ENCODE measurements at regions not wholly inside any gene's neighbourhood (a gene's known extent, or its start where the extent isn't known, plus 50 kb on each side); places are given as distances from the start of the nearest gene placed in this dataset.

GRCh38 chr22:48276994-48277867 lies 1514.8 kb downstream of the TBC1D22A start:
- no peak for DNase-seq

DNA sequence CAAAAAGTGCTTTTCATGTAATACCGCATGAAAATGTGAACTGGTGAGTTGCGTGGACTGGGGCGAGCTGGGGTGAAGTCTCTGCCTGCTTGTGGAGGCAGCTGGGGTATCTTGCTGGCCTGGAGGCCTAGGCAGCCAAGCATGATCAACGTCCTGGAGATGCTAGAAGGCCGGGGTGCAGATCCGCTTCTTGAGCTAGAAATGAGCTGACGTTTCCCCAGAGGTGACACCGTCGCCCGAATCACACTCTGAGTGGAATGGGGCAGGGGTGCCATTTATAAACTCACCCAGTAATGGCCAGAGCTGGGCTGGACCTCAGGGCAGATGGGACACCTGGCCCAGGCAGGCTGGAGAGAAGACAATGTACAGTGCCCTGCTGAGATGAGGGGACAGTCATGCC lies 1513.0 kb downstream of the TBC1D22A start:
- no peak for DNase-seq

- DNase-seq = no peak
Measured at GRCh38 chr22:48270731-48271130, 1508.3 kb downstream of the TBC1D22A start.

DNA sequence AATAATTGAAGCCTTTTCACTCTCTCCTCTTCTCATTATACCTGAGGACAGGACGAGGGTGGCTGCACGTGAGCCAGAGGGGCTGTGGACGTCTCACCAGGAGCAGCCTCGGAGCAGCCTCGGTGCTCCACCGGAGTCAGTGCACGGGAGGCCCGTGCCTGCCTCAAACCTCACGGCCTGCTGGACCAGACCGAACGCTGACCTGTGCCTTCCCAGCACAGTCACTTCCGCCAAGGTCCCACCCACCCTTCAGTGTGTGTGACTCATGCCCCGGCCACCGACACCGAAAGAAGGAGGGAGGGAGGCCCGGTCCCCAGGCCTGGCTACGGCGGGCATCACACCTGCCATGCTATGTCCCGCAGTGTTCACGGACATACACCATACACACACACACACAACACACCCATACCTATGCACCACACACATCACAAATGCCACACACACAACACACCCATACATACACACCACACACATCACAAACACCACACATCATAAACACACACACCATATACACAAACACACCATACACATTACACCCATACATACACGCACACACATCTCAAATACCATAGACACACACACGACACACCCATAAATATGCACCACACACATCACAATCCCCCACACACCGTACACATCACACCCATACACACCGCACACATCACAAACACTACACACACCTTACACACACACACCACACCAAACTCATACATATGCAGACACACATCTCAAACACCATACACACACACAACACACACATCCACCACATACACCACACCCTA lies 1506.5 kb downstream of the TBC1D22A start:
- DNase-seq = no peak

DNA sequence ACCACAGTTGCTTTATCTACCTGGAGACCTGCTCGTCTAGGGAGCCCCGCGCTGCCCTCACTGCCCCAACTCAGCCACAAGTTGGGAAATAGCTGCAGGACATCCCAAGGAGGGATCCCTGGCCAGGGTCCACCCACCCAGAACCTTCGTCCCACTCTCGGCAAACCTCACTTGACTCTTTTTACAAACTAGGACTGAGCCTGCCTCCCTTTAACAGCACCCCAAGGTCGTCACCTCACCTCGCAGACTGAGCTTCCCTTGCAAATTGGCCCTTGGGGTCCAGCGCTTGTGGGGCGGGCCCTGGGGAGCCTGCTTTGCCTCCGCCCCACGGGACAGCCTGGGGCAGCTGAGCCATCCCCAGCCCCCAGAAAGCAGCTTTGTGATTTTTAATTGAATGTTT lies 1505.8 kb downstream of the TBC1D22A start:
- no peak for DNase-seq

- DNase-seq = no peak
Measured at GRCh38 chr22:48267681-48268080, 1505.2 kb downstream of the TBC1D22A start.

DNA sequence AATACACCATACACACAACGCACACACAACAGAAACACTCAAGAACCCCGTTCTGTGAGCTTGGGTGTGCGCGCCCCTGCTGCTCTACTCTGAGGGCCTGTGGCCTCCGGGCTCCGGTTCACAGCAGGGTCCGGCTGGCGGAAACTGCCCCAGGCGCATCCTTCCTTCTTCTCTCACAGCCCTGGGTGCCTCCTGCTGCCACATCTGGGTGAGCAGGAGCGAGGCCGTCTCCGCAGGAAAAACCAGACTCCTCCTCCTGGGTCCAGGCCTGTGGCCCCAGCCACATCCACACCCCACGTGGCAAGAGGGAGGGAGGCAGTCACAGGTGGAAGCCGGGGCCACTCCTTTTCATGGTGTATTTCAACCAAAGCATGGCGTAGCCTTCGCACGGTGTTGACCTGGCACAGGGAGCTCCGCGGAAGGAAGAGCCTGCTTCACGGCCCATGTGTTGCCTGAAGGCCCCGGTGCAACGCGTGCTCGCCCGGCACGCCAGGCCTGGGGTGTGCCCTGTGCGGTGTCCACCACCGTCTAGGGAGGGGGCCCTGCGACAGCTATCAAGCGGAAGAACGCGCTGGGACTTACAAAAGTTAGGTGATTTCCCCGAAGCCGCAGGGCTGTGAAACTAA lies 1502.7 kb downstream of the TBC1D22A start:
- DNase-seq = no peak

GRCh38 chr22:48264586-48264985 lies 1502.1 kb downstream of the TBC1D22A start:
- no peak for DNase-seq

DNA sequence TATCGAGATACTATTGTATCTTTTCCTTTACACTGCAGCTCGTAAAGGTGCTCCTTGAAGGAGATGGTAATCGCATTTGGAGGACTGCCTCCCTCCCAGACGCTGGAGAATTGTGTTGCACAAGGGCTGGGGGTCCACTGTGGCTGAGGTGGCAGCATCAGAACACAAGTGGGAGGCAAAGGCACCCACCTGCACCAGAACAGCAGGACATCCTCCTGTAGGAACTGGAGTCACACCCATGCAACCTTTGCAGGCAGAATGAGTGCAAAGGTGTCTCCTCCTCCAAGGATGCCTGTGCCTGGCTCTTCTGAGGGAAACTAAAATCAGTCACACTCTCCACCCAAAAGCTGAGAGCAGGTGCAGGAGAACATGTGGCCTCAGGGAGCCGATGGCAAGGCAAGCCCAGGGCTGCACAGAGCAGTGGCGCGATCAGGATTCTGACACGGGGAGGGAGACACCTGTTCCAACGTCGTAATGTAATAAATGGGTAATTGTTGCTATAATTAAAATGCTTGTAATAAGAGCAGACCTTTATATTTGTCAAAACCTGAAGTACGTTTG lies 1501.4 kb downstream of the TBC1D22A start:
- no peak for DNase-seq

- DNase-seq = no peak
Measured at GRCh38 chr22:48263431-48263765, 1500.9 kb downstream of the TBC1D22A start.

- DNase-seq = no peak
Measured at GRCh38 chr22:48262596-48263430, 1500.4 kb downstream of the TBC1D22A start.

DNA sequence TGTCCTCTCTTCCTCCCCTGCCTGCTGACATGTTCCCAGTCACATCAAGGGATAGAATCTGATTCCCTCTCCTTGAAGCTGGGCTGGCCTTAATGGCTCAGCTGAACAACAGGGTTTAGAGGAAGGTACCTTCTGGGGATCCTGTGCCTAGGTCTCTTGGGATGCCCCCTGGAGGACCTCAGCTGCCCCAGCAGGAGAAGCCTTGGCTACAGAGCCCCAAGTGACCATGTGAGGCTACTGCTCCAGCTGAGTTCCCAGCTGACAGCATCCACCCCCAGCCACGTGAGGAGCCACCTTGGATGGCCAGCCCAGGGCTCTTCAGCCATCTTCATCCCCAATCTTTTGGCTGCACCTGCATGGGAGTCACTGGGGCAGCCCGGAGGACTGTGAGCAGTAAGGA lies 1499.3 kb downstream of the TBC1D22A start:
- DNase-seq = no peak

GRCh38 chr22:48261048-48261621 lies 1498.7 kb downstream of the TBC1D22A start:
- DNase-seq = no peak

DNA sequence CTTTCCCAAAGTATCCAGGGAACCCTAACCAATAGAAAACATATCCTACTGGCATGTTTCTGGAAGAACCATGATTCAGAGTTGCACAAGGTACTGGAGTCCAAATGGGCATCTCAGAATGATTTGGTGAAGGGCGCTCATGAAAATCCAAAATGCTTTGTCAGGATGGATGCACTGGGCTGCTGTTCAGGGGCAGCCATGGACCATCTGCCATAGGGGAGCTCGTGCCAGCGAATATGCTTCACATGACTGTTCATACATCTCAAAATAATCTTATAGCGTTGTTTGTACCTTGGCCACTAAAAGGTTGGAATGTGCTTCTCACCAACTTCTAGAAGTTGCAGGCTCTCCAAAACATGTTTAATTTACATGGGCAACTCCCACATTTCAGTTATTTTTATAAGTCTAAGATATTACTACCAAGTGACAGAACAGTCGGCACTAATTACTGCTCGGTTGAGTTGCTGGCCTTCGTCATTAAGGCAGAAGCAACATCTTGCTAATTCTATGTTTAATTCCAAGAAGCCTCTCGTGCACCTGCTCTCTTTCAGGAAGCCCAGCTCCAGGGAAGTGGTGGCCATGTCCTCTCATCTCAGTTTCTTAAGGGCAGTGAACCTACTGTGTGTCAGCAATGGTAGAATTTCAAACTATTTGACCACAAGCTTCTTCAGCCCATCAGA lies 1497.7 kb downstream of the TBC1D22A start:
- DNase-seq = no peak

DNA sequence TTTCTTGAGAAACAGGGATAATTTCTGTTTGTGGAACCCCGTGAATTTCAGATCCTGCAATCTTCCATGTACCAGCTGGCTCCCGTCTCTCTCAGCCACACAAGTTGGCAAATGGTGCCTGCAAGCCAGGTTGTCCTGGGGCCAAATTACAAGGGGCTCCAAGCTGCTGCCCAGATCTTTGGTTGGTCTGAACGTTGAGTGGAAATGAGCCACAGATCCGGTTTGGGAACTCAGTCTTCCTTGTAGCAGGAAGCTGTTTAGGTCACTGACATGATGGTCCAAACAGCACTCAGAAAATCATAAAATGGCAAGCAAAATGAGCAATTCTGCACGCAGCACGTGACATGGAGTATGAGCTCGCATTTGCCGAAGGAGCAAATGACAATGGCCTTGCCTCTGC lies 1496.4 kb downstream of the TBC1D22A start:
- no peak for DNase-seq

DNA sequence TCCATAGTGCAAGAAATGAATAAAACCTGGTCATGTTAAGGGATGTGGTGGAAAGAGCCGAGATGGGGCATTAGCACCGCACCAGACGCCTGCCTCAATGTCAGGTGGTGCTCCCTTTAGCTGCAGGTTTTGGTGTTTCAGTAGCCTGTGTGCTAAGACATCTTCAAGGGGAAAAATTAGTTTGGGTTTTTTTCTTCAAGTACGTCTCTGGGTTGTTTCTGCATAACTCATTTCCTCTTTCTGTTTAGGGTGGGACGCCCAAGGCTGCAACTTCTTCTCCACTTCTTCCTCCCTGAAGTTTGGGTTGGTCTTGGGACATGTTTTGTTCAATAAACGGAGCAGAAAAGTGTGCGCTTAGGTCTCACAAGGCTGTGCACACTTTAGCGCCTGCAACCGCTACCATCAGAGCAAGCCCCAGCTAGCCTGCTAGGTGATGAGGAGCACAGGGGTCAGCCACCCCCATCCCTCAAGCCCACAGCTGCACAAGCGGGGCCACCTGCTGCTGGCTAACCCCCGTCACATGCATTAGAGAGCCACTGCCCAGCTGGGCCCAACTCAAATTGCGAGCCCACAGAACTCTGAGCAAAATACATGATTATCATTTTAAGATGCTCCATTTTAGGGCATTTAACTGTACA lies 1495.7 kb downstream of the TBC1D22A start:
- DNase-seq = no peak

DNA sequence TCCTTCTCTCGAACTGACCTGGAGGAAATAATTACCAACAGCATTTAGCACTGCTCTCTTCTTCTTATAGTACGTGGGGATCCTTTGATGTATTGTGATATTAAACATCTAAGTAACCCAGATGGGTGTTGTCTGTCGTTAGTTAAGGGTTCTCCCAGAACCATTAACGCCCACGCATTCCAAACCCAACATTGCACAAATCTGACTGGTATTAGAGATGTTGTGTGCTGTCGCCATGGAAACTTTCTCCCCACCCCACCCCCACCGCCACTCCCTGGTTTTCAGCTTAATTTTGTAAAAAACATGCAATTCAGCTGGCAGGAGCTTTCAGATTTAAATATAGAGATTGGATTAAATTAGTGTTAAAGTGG lies 1495.2 kb downstream of the TBC1D22A start:
- DNase-seq = no peak

- no peak for DNase-seq
Measured at GRCh38 chr22:48256776-48257684, 1494.6 kb downstream of the TBC1D22A start.

DNA sequence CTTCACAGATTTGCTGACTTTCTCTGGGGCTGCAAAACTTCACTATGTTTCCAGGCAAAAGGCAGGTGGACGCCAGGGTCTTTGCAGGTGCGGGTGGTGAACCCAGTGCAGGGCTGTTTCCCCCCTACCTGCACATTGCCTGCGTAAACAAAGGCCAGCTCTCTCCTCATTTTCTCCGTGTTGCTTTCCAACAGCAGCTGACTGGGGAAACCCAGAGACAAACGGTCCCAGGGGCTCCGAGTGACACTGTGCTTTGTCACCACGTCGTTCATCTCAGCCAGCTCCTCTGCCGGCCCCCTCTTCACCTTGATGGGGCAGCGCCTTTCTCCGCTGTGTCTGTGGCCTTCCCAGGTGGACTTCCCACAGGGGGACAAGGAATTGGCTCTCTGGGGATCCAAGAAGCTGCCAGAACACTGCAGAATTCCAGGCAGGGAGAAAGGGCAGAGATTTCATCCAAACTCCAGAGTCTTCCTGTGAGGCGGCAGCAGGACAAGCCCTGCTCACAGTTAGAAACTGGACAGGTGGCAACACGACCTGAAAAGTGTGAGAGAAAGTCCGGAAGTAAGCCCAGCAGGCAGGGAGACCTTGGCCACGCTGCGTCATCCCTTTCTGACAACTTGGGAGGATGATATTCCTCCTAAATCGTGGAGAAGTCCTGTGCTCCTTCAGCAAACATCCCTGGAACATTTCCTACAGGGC lies 1493.7 kb downstream of the TBC1D22A start:
- DNase-seq = no peak
